ENCODE measurements at regions not wholly inside any gene's neighbourhood (a gene's known extent, or its start where the extent isn't known, plus 50 kb on each side); places are given as distances from the start of the nearest gene placed in this dataset.
"Not testable (repeated sequence)": the region's sequence is repeated elsewhere in the genome, so short reads cannot be mapped to it uniquely, and the experiment has no call there.

DNA sequence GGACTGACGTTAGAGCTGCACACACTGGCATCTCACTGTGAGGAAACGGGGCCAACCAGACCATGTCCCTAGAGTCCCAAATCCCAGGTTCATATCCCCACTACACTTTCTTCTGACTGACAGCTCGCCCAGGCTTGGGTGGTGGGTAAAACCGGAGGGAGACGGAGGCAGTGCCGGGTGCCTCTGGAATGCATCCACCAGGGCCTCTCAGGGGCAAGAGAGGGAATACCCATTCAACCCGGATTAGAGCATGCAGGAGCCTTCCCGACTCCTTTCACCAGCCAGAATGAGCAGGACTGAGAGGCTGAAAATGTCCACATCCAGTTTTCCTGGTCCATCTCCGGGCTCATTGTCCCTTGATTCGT, 297.2 kb downstream of the ADGRD1 start:
- no peak for DNase-seq

GRCh38 chr12:131251336-131252101, 297.8 kb downstream of the ADGRD1 start:
- no peak for DNase-seq

DNA sequence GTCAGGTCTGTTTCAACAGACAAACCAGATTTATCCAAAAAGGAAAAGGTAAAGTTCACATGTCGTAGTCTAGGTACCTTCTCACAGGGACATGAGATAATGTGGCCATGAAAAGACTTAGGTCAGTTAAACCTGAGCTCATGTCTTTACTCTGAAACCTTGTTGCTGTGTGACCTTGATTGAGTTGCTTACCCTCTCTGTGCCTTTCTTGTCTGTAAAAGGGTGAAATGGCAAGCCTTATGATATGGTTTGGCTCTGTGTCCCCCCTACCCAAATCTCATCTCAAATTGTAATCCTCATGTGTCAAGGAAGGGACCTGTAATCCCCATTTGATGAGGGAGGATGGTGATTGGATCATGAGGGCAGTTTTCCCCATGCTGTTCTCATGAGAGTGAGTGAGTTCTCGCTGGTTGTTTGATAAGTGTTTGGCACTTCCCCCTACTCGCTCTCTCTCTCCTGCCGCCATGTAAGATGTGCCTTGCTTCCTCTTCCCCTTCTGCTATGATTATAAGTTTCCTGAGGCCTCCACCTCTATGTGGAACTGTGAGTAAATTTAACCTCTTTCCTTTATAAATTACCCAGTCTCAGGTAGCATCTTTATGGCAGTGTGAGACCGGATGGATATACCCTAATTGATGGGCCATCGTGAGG, 299.8 kb downstream of the ADGRD1 start:
- DNase-seq, result no peak

- DNase-seq, result no peak
These were observed 300.7 kb downstream of the ADGRD1 start for GRCh38 chr12:131254374-131254773.

DNA sequence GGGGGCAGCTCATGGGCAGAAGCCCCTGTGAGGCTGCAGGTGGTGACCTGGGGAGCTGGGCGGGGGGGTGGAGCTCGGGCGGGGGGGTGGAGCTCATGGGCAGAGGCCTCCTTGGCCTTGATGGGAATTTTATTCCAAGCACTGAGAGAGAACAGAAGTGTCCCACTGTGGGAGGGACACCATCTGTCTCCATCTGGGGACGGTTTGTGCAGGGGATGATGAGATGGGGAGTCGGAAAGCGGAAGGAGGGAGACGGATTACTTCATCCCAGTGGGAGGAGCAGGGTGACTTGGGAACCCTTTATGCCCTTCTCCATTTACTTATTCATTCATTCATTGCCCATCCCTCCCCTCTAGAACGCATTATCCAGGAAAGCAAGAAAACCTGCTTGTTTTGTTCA, 304.7 kb downstream of the ADGRD1 start:
- no peak for DNase-seq

DNA sequence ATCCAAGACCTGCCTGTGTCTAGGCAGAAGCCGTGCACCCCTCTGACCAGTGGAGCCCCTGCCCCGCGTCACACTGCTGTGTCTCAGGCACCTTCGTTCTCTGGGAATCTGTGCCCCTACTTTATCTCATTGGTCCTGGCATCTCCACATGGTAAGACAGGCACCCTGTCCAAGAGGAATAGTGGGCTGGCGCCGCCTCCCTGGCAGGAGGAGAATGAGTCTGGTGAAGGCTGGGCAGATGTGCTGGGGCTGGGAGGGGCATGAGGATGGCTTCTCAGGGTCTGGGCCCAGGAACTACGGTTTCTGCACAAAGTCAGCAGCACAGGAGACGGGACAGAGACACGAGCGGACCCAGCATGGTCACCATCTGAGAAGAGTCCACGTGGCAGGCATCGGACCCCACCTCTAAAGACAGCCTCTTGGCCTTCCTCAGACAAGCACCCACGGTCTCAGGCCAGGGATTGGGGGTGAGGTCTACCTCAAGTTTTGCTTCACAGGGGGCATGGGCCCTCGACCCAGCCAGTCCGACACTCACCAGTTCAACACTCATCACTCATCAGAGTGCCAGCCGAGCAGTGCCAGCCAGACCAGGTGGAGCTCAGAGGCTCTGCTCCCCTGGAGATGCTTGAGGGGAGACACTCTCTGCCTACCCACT, 306.7 kb downstream of the ADGRD1 start:
- no peak for DNase-seq

DNA sequence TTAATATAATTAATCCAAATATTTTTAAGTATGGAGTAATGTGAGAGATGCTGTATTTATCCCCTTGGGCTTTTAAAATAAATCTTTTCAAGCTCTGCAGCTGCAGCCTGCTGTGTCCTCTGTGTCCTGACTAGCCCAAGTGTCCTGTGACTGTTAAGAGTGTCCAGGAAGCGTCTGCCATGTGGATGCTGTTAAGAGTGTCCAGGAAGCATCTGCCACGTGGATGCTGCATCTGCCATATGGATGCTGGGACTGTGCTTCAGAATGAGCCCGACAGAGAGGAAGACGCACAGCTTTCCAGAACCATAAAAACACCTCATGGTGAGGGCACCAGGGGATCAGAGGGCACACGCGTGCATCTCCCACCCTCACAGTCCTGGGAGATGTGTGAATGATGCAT, 307.2 kb downstream of the ADGRD1 start:
- no peak for DNase-seq

GRCh38 chr12:131261906-131262305, 308.2 kb downstream of the ADGRD1 start:
- DNase-seq, result no peak

DNA sequence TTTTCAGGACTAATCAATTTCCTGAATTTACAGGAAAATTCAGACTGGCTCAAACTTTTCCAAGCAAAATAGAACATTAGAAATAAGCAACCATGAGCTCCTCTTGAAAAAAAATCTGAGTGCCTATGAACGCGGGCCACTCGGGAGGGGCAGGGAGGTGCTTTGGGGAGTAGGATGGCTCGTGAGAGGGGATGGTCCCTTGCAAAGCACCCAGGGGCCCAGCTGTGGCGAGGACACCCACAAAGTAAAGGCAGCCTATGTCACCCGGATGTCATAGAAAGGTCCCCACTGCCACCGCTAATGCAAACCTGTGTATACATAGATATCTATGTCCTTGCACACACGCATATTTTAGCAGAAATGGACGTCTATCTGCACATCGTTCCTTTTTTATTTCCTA, 309.9 kb downstream of the ADGRD1 start:
- no peak for DNase-seq

DNA sequence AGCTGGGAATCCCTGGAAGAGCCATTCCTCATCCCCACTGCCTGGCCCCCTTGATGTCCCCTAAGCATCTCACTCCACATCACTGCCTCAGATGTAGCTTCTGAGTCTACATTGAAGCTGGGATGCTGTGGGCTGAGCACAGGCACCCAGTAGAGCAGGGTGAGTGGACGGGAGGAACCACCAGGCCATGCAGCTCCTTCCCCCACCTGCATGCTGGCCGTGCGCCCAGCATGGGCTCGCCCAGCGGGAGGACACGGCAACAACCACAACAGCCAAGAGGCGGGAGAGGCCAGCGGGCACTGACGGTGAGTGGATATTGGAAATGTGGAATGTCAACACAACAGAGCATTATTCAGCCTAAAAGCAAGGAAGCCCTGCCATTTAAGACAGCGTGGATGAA, 310.9 kb downstream of the ADGRD1 start:
- no peak for DNase-seq

DNA sequence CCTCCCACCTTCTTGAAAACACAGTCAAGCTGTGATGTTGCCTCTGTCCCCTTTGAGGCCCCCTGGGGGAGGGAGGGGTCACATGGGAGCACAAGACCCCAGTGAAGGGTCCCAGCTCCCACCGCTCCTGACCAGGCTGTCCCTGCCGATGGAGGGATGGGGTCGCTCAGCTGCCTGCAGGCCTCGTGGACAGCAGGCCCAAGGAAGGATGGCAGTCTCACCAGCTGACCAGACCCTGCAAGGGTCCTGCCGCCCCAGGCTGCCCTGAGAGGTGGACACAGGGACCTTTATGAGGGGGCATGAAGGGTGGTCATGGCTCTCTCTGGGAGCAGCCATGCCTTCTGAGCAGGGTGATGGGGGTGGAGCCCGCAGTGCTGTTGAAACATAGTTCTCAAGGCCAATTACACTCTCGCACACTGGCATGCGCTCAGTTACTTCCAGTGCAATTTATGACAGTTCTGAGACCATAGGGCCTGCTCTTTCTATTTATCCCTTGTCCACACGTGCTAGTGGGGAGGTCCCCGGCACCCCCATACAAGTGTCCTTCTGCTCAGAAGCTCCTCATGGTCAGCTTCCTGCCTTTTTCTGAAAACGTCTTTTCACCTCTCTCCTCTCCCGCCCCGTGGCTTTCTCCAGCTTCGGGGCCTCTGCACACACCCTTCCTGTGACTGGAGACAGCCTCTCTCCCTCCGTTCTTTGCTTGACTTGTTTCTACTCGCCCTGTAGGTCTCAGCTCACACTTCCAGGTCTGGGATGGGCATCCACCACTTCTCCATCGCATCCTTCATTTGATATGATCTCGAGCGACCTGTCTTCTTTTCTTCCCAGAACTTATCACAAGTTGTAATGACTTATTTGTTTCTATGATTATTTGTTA, 313.1 kb downstream of the ADGRD1 start:
- no peak for DNase-seq

GRCh38 chr12:131267576-131267975, 313.9 kb downstream of the ADGRD1 start:
- DNase-seq, result no peak

GRCh38 chr12:131268123-131268522, 314.4 kb downstream of the ADGRD1 start:
- not testable (repeated sequence) for DNase-seq

DNA sequence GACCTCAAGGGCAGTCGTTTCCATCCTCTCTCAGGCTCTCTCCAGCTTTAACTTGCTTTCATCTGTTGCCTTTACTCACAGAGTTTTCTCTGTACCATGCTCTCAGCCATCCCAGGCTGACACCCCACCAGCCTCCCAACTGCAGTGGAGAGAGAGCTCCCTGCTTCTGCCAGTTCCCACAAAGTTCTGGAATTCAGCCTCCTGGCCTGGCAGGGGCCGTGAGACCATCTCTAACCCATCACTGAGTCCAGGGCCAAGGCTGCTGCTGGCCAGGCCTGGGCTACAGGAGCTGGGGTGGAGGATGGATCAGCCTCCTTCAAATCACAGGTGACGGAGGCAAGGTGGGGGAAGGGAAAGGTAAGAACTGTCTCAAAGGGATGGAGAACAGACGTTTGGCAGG, 314.9 kb downstream of the ADGRD1 start:
- DNase-seq, result not testable (repeated sequence)

GRCh38 chr12:131269551-131269950, 315.8 kb downstream of the ADGRD1 start:
- DNase-seq, result no peak

- peak; percentile 2 for DNase-seq
These were observed 316.3 kb downstream of the ADGRD1 start for GRCh38 chr12:131269977-131270376.

DNA sequence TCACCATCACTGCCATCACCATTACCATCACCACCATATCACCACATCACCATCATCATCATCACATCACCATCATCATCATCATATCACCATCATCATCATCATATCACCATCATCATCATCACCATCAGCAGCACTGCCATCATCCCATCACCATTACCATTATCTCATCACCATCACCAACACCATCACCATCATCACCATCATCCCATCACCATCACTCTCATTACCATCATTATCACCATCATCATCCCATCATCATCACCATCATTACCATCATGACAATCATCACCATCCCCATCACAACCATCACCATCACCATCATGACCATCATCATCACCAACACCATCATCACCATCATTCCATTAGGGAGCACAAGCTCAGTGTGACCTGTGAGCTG, 318.0 kb downstream of the ADGRD1 start:
- DNase-seq, result no peak

GRCh38 chr12:131272283-131272814, 318.6 kb downstream of the ADGRD1 start:
- not testable (repeated sequence) for DNase-seq

- DNase-seq, result no peak
These were observed 319.7 kb downstream of the ADGRD1 start for GRCh38 chr12:131273291-131273845.

DNA sequence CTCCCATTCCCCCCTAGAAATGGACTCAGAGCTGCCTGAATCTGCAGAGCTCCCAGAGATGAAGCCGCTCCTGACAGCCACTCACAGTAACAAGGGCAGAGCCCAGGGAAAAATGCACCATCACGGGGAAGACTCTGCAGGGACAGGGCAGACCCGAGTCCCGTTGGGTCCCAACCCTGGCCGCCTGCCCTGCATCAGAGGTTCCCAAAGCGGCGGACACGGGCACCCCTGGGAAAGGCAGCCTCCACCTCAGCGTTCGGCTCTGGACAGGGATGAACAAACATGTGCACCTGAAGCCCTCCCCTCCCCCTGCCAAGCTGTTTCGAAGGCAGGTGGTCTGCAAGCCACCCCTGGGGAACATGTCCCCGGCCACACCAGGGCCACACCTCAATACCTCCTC, 320.4 kb downstream of the ADGRD1 start:
- no peak for DNase-seq

DNA sequence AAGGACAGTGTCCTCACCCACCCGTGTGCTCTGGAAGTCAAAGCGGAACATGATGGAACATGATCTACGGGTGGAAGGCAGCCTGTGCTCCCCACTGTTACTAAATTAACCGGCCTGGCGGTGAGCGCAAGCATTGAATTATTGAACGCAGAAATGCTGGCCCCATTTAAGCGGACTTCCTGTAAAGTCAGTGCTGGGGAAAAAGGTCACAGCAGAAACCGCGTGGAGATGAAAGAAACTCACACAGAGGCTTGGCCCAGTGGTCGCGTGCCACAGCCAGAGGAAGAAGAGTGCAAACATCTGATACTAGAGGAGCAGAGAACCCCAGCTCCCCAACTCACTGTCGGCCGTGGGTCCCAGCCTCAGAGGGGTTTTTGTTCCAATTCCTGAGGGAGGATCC, 321.2 kb downstream of the ADGRD1 start:
- no peak for DNase-seq

GRCh38 chr12:131275824-131276223, 322.1 kb downstream of the ADGRD1 start:
- DNase-seq, result no peak
